LNCaP clone FGC (cell line): ENCODE measurements at regions not wholly inside any gene's neighbourhood (a gene's known extent, or its start where the extent isn't known, plus 50 kb on each side); places are given as distances from the start of the nearest gene placed in this dataset.

Experiments
- DNase-seq: peaks from one replicate; pipeline ENCODE4 v3.0.0-alpha.2; 2011; ENCODE audit warnings: low read depth
- H3K4me3 ChIP-seq: 2 replicates; pipeline ENCODE4 v1.5.1; 2011; ENCODE audit warnings: mild to moderate bottlenecking, low read depth, low read length, control low read depth
- TF ChIP-seq, protein P1 (sequence below): IDR thresholded peaks from 2 replicates; pipeline ENCODE4 v1.5.1; 2012; ENCODE audit warnings: mild to moderate bottlenecking; ENCODE audit not compliant: control insufficient read depth, insufficient read depth; ENCODE audit errors: extremely low read depth

DNA sequence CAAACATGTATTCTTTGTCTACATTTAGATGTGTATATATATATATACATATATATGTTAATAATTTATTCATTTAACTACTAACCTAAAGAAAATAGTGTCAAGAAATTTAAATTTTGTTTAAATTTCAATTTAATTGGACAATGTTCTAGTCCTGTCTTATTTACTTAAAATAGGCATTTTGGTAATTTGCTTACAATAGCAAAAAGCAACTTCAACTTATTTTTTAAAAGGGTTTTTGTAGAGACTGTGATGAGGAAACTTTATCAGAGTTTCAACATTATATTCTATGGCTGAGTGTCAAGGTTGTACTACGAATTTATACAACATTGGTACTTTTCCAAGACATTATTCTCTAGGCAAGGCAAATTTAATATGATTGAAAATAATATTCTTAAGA, 212.0 kb upstream of the ARSJ start:
- no peak for DNase-seq
- TF ChIP-seq, protein P1, sequence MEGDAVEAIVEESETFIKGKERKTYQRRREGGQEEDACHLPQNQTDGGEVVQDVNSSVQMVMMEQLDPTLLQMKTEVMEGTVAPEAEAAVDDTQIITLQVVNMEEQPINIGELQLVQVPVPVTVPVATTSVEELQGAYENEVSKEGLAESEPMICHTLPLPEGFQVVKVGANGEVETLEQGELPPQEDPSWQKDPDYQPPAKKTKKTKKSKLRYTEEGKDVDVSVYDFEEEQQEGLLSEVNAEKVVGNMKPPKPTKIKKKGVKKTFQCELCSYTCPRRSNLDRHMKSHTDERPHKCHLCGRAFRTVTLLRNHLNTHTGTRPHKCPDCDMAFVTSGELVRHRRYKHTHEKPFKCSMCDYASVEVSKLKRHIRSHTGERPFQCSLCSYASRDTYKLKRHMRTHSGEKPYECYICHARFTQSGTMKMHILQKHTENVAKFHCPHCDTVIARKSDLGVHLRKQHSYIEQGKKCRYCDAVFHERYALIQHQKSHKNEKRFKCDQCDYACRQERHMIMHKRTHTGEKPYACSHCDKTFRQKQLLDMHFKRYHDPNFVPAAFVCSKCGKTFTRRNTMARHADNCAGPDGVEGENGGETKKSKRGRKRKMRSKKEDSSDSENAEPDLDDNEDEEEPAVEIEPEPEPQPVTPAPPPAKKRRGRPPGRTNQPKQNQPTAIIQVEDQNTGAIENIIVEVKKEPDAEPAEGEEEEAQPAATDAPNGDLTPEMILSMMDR: no peak
- H3K4me3 ChIP-seq: no peak overlapping the region

DNA sequence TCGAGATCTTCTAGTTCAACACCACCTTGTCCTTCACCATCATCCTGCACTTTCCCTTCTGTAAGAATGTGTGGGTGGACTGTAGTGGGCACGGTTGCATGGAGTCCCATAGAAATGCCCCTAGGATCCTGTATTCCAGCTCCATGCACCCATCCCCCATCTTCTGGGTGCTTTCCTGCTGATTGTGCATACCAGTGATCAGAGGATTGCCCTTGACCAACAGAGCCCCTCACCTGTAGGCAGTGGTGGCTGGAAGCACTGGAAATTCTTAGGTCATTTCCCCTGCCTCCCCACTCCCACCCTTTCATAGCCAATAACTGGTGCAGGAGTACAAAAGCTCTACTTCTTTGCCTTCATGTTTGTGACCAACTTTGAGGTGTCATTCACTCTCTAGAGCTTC, 213.4 kb upstream of the ARSJ start:
- TF ChIP-seq, protein P1: no peak
- no peak overlapping the region for H3K4me3 ChIP-seq
- DNase-seq: no peak

DNA sequence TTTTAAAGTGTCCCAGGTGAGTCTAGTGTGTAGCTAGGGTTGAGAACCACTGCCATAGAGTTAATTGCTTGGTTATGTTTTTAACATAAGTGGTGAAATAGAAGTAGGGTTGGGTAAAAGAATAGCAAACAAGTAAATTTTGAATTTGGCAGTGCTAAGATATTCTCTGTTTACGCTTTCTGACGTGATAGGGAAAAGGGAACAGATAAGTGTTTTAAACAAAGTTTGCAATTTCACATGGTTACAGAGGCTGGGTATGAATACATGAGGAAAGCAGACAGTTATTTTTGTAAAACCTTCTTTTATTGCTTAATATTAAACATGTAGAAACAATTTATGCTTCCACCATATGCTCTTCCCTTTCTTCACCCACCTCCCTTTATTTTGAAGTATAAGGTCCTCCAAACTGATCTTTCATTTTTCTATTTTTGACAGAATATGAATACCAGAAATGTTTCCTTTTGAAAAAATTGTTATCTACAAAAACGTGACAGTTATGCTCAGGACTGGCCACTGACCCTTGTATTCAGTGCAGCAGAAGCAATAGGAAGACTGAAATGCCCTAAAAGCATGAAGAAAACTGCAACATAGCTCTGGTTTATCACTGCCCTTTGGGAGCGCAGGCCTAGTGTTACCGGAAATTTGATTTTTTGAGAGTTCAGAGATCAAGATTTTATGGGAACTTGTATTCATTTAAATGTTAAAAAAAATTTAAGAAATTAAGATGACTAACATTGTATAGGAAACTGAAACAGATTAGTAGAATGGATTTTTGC, 214.4 kb upstream of the ARSJ start:
- TF ChIP-seq, protein P1: no peak
- H3K4me3 ChIP-seq: no peak overlapping the region
- no peak for DNase-seq

DNA sequence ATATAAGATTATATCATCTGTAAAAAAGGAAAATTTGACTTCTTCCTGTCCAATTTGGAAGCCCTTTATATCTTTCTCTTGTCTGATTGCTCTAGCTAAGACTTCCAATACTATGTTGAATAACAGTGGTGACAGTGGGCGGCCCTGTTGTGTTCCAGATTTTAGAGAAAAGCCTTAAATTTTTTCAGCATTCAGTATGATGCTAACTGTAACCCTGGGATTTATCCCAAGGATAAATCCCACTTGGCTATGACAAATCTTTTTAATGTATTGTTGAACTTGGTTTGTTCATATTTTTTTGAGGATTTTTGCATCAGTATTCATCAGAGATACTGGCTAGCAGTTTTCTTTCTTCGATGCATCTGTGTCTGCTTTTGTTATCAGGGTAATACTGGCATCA, 217.2 kb upstream of the ARSJ start:
- DNase-seq: no peak
- TF ChIP-seq, protein P1: no peak
- H3K4me3 ChIP-seq: no peak overlapping the region

DNA sequence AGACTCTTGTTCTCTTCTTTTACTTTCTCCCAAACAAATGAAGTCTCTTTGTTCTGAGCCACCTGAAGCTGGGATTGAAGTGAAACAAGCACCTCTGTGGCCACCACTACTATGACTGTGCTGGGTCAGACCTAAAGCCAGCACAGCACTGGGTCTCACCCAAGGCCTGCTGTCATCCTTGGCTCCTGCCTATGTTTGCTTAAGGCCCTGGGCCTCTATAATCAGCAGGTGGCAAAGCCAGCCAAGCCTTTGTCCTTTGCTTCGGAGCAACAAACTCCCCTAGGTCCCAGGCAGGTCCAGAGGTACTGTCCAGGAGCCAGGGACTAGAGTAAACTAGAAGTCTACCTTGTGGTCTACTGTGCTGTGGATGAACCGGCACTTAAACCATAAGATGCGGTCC, 220.6 kb upstream of the ARSJ start:
- no peak overlapping the region for H3K4me3 ChIP-seq
- TF ChIP-seq, protein P1: no peak
- DNase-seq: peak; percentile 58

DNA sequence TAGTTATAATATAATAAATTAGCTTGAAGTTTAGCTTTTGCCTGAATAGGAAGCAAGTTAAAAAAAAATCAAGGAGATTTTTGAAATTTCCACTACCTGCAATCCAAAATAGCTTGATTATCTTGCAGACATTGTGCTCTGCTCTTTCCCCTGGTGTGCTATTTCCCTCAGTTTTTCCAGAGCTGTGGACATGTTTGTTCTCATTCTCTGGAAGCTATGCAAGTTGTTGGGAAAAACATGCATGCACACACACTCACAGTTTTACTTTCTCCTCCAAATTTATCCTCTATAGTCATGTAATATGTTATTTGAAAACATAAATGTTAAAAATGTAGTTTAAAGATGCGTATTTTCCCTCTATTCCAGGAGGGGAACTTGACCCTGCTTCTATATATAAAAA, 225.8 kb upstream of the ARSJ start:
- TF ChIP-seq, protein P1: no peak
- no peak for DNase-seq

More for the DNA sequence above, 225.8 kb upstream of the ARSJ start:
- no peak overlapping the region for H3K4me3 ChIP-seq
